Kidney (tissue), 13 donors: ENCODE measurements at regions not wholly inside any gene's neighbourhood (a gene's known extent, or its start where the extent isn't known, plus 50 kb on each side); places are given as distances from the start of the nearest gene placed in this dataset.

Experiments
- DNase-seq, 5 donors: peaks; one replicate each; pipeline ENCODE4 v3.0.0-alpha.2; 2013 to 2020
- FAIRE-seq: peaks from 2 replicates; lab custom pipeline; 2012; peaks lifted over from hg19 to GRCh38; lab: Jason Lieb, UNC
- H3K27ac ChIP-seq, 2 donors: one replicate each; pipeline ENCODE4 v1.7.0; 2013; ENCODE audit warnings: low read depth in 2 of 2, low read length in 2 of 2, inconsistent platforms in 1 of 2
- H3K27me3 ChIP-seq: one replicate; pipeline ENCODE4 v1.7.1; 2013; ENCODE audit warnings: low read length, inconsistent platforms; ENCODE audit not compliant: control insufficient read depth, insufficient read depth
- H3K36me3 ChIP-seq, 3 donors: one replicate each; pipeline versions ENCODE4 v1.7.0 to v1.7.1; 2013; ENCODE audit warnings: low read length in 3 of 3, control low read depth in 1 of 3, inconsistent platforms in 1 of 3; ENCODE audit not compliant: insufficient read depth in 3 of 3, control insufficient read depth in 2 of 3
- H3K4me1 ChIP-seq, 3 donors: one replicate each; pipeline versions ENCODE4 v1.7.0 to v1.7.1; 2013; ENCODE audit warnings: low read length in 3 of 3, inconsistent platforms in 1 of 3, low read depth in 1 of 3; ENCODE audit not compliant: control insufficient read depth in 2 of 3, insufficient read depth in 2 of 3
- H3K4me3 ChIP-seq, 3 donors: one replicate each; pipeline versions ENCODE4 v1.7.0 to v1.8.1; 2013; ENCODE audit warnings: low read length in 3 of 3, control low read depth in 1 of 3, inconsistent platforms in 1 of 3
- H3K9ac ChIP-seq, 3 donors: one replicate each; pipeline versions ENCODE4 v1.7.0 to v1.7.1; 2013; ENCODE audit warnings: low read length in 3 of 3, control low read depth in 1 of 3, inconsistent platforms in 1 of 3
- H3K9me3 ChIP-seq, 3 donors: one replicate each; pipeline versions ENCODE4 v1.7.0 to v1.7.1; 2013; ENCODE audit warnings: low read length in 3 of 3, control low read depth in 1 of 3, inconsistent platforms in 1 of 3; ENCODE audit not compliant: control insufficient read depth in 2 of 3, insufficient read depth in 1 of 3
- CTCF ChIP-seq: IDR thresholded peaks from 3 replicates; pipeline ENCODE4 v1.5.1; 2012; ENCODE audit warnings: mild to moderate bottlenecking, moderate library complexity, borderline replicate concordance; ENCODE audit not compliant: insufficient read depth; ENCODE audit errors: extremely low read depth
- intact Hi-C: fragments of 100-400 bp; cut with DNase I; formaldehyde crosslinking; loops from one replicate; pipeline ENCODE4 v1.11.1; 2022
- donor health status: control.
- donor health status: control.
- donor health status: control.
- donor health status: control.
- donor health status: control.
- donor health status: DM: yes; HTN: yes; CAD: no.
- donor health status: Normal renal cell carcinoma (clear cell type).

GRCh38 chr3:73120710-73121109, 59.3 kb downstream of the EBLN2 start:
- Histone ChIP-seq H3K27ac (no peak overlapping the region), H3K9me3 (no peaks in the 10 kb centered on the region), H3K9ac (no peak overlapping the region), H3K4me1 (no peaks in the 10 kb centered on the region), H3K4me3 (no peak overlapping the region), H3K27me3 (no peaks in the 10 kb centered on the region), H3K36me3 (no peaks in the 10 kb centered on the region)
- no peak for FAIRE-seq
- no peak for TF ChIP-seq CTCF
- intact Hi-C loops, result no loop called here
- DNase-seq, result no peak

DNA sequence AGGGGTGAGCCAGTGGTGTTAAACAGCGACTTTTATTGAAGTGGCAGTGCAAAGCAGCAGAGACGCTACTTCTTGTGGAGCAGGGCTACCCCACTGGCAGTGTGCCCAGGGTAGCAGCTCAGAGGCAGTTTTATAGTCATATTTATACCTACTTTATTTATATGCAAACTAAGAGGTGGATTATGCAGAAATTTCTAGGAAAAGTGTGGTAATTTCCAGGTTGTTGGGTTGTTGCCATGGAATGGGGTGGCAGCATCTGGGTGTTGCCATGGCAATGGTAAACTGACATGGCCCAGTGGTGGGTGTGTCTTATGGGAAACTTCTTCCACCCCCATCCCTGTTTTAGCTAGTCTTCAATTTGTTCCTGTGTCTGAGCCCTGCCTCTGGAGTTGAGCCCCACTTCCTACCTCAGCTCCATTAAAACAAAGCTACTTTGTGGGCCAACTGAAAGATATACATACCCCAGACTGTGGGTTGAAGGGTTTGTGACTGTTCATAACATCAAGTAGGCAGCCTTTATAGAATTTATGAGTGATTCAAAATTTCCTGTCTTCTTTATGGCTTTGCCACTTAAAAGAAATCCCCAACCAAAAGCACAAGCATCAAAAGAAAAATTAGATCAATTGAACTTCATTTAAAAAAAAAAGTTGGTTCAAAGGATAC, 60.3 kb downstream of the EBLN2 start:
- no peak for TF ChIP-seq CTCF
- Histone ChIP-seq H3K27ac (no peak overlapping the region), H3K4me1 (no peaks in the 10 kb centered on the region), H3K9ac (no peak overlapping the region), H3K36me3 (no peaks in the 10 kb centered on the region), H3K27me3 (no peaks in the 10 kb centered on the region), H3K4me3 (no peak overlapping the region), H3K9me3 (no peaks in the 10 kb centered on the region)
- no peak for FAIRE-seq
- DNase-seq, result no peak
- intact Hi-C loops, result no loop called here

DNA sequence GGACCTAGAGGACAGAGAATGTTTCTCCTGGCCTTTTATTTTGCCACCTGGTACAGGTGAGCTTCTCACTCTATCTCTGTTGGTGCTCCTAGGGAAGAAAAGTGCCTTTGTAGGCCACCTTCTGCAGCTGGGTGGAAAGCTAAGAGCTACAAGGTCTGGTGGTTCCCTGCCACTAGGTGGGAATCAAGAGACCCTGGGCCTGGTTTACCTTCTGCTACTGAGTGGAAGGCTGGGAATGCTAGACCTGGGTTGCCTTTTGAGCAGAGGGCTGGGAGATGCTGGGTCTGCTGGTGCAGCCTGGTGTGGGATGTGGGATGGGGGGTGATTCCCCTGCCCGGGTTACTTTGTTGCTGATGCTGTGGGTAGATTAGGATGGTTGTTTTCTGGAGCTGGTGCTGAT, 72.6 kb downstream of the EBLN2 start:
- H3K27me3 ChIP-seq, result no peaks in the 10 kb centered on the region
- intact Hi-C loops, result no loop called here
- FAIRE-seq, result no peak
- H3K4me3 ChIP-seq, result no peak overlapping the region
- no peak overlapping the region for H3K27ac ChIP-seq
- no peaks in the 10 kb centered on the region for H3K36me3 ChIP-seq
- no peak for DNase-seq
- no peak overlapping the region for H3K9ac ChIP-seq
- TF ChIP-seq CTCF, result no peak
- H3K9me3 ChIP-seq, result no peaks in the 10 kb centered on the region
- no peaks in the 10 kb centered on the region for H3K4me1 ChIP-seq

- H3K4me3 ChIP-seq, result no peak overlapping the region
- intact Hi-C loops, result no loop called here
- no peaks in the 10 kb centered on the region for H3K27me3 ChIP-seq
- DNase-seq, result no peak
- no peak overlapping the region for H3K27ac ChIP-seq
- H3K4me1 ChIP-seq, result no peaks in the 10 kb centered on the region
- no peaks in the 10 kb centered on the region for H3K9me3 ChIP-seq
- no peaks in the 10 kb centered on the region for H3K36me3 ChIP-seq
- FAIRE-seq, result no peak
- no peak overlapping the region for H3K9ac ChIP-seq
- TF ChIP-seq CTCF, result no peak
These were observed 75.5 kb downstream of the EBLN2 start for GRCh38 chr3:73136941-73137340.
